ENCODE measurements at regions not wholly inside any gene's neighbourhood (a gene's known extent, or its start where the extent isn't known, plus 50 kb on each side); places are given as distances from the start of the nearest gene placed in this dataset.

DNA sequence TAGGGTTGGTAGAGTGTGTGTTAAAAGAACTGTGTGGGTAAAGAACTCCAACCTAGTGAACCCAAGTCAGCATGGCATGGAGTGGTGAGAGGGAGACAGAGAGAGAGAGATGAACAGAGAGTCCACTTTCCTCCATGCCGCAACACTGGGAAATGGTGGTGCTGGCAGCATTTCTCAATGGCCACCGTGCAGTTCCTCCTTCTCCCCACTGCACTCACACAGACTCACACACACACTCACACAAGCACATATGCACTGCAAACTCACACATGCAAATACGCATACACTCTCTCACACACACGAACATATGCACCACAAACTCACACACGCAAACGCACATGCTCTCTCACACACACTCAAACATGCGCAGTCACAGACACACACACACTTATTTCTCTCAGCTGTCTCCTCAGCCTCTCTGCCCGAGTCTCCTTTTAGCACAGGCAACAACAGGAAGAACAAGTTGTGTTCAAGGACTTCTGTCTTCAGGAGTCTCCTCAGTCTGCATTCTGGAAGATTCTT, 66.5 kb upstream of the LY86 start:
- no peak overlapping the region for H3K4me3 ChIP-seq
- no peak for DNase-seq
- TF ChIP-seq, protein P1, sequence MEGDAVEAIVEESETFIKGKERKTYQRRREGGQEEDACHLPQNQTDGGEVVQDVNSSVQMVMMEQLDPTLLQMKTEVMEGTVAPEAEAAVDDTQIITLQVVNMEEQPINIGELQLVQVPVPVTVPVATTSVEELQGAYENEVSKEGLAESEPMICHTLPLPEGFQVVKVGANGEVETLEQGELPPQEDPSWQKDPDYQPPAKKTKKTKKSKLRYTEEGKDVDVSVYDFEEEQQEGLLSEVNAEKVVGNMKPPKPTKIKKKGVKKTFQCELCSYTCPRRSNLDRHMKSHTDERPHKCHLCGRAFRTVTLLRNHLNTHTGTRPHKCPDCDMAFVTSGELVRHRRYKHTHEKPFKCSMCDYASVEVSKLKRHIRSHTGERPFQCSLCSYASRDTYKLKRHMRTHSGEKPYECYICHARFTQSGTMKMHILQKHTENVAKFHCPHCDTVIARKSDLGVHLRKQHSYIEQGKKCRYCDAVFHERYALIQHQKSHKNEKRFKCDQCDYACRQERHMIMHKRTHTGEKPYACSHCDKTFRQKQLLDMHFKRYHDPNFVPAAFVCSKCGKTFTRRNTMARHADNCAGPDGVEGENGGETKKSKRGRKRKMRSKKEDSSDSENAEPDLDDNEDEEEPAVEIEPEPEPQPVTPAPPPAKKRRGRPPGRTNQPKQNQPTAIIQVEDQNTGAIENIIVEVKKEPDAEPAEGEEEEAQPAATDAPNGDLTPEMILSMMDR (IDR thresholded peaks at IDR 0.05), result no peak
- no peak for TF ChIP-seq POLR2A (IDR thresholded peaks at IDR 0.05)

DNA sequence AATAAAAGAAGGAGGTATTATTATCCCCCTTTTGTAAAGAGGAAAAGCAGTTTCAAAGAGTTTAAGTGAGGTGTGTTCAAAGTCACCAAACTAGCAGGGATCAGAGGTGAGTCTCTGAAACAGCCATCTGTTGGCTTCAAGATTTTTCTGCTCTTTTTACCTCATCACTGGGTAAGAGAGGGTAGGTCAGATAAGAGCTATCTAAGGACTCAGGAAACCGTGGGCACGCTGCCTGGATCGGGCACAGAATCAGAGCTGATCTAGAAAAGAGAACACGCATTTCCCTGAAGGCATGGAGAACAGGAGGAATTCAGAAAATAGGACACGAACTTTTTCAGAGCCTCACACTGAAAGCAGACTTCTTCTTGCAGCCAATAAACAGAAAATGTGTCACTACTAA, 65.8 kb upstream of the LY86 start:
- no peak overlapping the region for H3K4me3 ChIP-seq
- no peaks in the 10 kb centered on the region for H3K9me3 ChIP-seq
- DNase-seq, result no peak
- TF ChIP-seq, protein P1 (IDR thresholded peaks at IDR 0.05), result no peak
- no peak for TF ChIP-seq POLR2A (IDR thresholded peaks at IDR 0.05)
- H3K27me3 ChIP-seq, result no peaks in the 10 kb centered on the region
- no peak overlapping the region for H3K27ac ChIP-seq
- no peaks in the 10 kb centered on the region for H3K36me3 ChIP-seq
- intact Hi-C loops (cut with DNase I; ENCODE audit: low total_unique reads), result no loop called here
- H3K4me1 ChIP-seq, result no peaks in the 10 kb centered on the region

More for the DNA sequence above, 66.5 kb upstream of the LY86 start:
- Histone ChIP-seq H3K36me3 (no peaks in the 10 kb centered on the region), H3K27me3 (no peaks in the 10 kb centered on the region), H3K9me3 (no peaks in the 10 kb centered on the region), H3K4me1 (no peaks in the 10 kb centered on the region), H3K27ac (no peak overlapping the region)
- intact Hi-C loops (cut with DNase I; ENCODE audit: low total_unique reads), result no loop called here

DNA sequence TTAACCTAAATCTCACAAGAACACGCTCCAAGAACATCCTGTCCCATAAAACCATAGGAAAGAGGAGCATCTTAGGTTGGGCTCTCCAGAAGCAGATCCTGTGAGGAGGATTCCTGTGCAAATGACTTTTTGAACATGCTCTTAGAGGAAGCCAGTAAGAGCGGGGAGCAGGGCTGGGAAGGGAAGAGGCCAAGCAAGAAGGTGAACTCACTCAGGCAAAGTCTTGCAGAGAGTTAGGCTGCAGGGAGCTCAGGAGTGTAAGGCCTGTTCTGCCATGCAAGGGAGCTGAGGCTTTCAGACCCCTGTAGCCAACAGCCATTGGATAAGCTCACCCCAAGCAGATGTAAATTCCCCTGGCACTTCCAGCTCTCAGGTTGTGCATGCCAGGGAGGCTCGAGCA, 63.6 kb upstream of the LY86 start:
- TF ChIP-seq, protein P1 (IDR thresholded peaks at IDR 0.05), result no peak
- TF ChIP-seq POLR2A (IDR thresholded peaks at IDR 0.05), result no peak
- Histone ChIP-seq H3K27ac (no peak overlapping the region), H3K4me3 (no peak overlapping the region), H3K36me3 (no peaks in the 10 kb centered on the region), H3K27me3 (no peaks in the 10 kb centered on the region), H3K9me3 (no peaks in the 10 kb centered on the region), H3K4me1 (no peaks in the 10 kb centered on the region)
- DNase-seq, result no peak
- intact Hi-C loops (cut with DNase I; ENCODE audit: low total_unique reads), result no loop called here

DNA sequence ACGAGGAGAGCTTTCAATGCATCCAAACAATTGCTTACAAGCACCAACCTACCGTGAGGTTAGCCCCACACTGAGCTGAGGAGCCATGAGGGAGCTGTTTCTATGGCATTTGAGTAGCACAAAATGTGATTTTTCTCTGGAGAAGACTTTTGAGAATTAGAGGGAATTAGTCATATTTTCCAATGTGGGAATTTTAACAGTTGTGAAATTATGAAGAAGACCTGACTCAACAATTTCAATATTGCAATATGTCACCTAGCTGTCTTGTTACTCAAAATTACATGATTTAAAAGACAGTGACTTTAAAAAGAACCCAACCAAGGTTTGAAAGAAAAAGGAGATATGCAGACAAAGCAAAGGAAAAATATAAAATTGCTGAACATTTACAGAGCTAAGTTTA, 62.6 kb upstream of the LY86 start:
- TF ChIP-seq, protein P1 (IDR thresholded peaks at IDR 0.05), result no peak
- no peak for TF ChIP-seq POLR2A (IDR thresholded peaks at IDR 0.05)
- no peak overlapping the region for H3K4me3 ChIP-seq
- H3K4me1 ChIP-seq, result no peaks in the 10 kb centered on the region
- no peak for DNase-seq
- H3K27me3 ChIP-seq, result no peaks in the 10 kb centered on the region
- no peaks in the 10 kb centered on the region for H3K9me3 ChIP-seq
- intact Hi-C loops (cut with DNase I; ENCODE audit: low total_unique reads), result no loop called here
- H3K27ac ChIP-seq, result no peak overlapping the region
- no peaks in the 10 kb centered on the region for H3K36me3 ChIP-seq

DNA sequence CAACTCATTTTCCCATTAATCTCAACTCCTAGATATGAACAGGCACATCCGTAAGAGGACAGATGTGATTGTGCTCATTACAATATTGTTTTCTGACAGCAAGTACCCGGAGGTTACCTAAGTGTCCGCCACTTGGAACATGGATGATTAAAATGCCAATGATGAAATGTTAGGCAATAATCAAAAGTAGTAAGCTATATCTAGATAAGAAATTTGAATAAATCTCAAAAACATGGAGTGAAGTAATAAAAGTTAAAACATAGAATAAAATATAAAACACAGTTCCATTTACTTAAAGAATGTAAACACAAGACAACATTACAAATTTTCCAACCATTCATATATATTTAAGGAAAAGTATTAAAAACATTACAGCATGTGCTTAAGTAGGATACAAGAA, 59.2 kb upstream of the LY86 start:
- no peak for TF ChIP-seq POLR2A (IDR thresholded peaks at IDR 0.05)
- TF ChIP-seq, protein P1 (IDR thresholded peaks at IDR 0.05), result no peak
- intact Hi-C loops (cut with DNase I; ENCODE audit: low total_unique reads), result no loop called here

More for the DNA sequence above, 59.2 kb upstream of the LY86 start:
- no peak overlapping the region for H3K27ac ChIP-seq
- no peak for DNase-seq
- no peaks in the 10 kb centered on the region for H3K4me1 ChIP-seq
- no peaks in the 10 kb centered on the region for H3K9me3 ChIP-seq
- H3K4me3 ChIP-seq, result no peak overlapping the region
- H3K27me3 ChIP-seq, result no peaks in the 10 kb centered on the region
- H3K36me3 ChIP-seq, result no peaks in the 10 kb centered on the region
